ENCODE measurements at regions not wholly inside any gene's neighbourhood (a gene's known extent, or its start where the extent isn't known, plus 50 kb on each side); places are given as distances from the start of the nearest gene placed in this dataset.

DNA sequence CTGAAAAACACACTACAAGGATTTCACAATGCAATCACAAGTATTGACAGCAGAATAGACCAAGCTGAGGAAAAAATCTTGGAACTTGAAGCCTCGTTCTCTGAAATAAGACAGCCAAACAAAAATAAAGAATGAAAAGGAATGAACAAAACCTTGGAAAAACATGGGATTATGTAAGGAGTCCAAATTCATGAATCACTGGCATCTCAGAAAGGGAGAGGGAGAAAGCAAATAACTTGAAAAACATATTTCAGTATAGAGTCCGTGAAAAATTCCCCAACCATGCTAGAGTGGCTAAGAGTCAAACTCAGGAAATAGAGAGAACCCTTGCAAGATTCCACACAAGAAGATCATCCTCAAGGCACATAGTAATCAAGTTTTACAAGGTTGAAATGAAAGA is 178.5 kb upstream of the CTSO start:
- 78% methylated on average over 2 of the region's 2 CpGs for WGBS
- no peak for TF ChIP-seq POLR2AphosphoS5 (IDR thresholded peaks at IDR 0.05)
- no peak for TF ChIP-seq CTCF (IDR thresholded peaks at IDR 0.05)

DNA sequence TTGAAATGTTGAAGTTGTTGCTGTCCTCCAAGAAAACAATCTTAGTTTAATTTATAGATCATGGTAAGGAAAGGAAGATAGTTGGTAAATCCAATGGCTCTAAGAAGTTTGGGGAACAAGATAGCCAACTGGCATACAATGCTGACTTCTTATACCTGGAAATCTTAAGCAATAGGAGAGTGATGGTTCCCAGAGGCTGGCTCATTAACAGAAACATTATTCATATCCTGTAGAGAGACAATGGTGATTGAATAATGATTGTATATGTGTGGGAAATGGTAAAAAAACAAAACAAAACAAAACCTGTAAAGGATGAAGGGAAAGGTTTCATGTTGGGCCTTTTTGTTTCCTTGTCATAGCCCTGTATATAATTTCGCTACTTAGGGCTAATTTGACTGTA is 174.9 kb upstream of the CTSO start:
- TF ChIP-seq POLR2AphosphoS5 (IDR thresholded peaks at IDR 0.05), result no peak
- DNase-seq (ENCODE audit: low spot score in 2 of 2), result no peak

More for the DNA sequence above, 178.5 kb upstream of the CTSO start:
- no peaks in the 10 kb centered on the region for H3K27me3 ChIP-seq
- H3K4me3 ChIP-seq, result no peak overlapping the region
- no peak for DNase-seq (ENCODE audit: low spot score in 2 of 2)
- no peak overlapping the region for H3K27ac ChIP-seq
- no peaks in the 10 kb centered on the region for H3K9me3 ChIP-seq
- no peaks in the 10 kb centered on the region for H3K36me3 ChIP-seq
- no peaks in the 10 kb centered on the region for H3K4me1 ChIP-seq

DNA sequence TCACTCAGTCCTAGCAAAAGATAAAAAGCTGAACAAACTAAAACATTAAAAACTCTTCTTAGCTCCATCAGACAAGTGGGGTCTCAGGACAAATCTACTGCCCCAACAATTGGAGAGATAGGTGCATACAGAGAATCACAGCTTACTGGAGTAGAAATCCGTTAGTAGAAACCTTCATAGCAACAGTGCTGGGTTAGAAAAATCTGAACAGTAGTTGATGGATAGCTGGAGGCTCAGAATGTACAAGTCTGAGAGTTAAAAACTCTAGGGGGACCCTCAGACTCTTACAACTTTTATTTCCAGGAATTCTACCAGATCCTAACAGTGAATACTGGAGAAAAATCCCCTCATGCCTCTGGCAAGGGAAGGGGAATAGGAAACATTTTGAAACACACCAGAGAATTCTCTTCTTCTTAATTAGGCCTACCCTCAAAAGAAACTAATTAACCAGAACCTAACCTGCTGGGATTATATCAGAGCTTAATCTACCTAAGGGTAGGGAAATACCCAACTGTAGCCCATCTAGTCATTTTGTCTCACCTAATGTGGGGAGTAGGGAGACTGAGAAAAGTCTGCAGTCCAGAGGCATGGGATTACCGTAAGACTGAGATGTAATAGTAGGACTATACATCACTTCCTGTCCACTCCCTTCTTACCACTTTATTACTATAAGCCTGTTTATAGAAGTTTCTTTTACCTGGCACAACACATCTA is 165.0 kb upstream of the CTSO start:
- no peak for DNase-seq (ENCODE audit: low spot score in 2 of 2)
- Histone ChIP-seq H3K9me3 (no peaks in the 10 kb centered on the region), H3K27ac (no peak overlapping the region), H3K4me1 (peaks cover under 1% of the 10 kb centered on the region), H3K27me3 (no peaks in the 10 kb centered on the region), H3K4me3 (no peak overlapping the region), H3K36me3 (no peaks in the 10 kb centered on the region)
- TF ChIP-seq POLR2A (IDR thresholded peaks at IDR 0.05) (no peak), EP300 (IDR thresholded peaks at IDR 0.05) (no peak), CTCF (IDR thresholded peaks at IDR 0.05) (no peak), POLR2AphosphoS5 (IDR thresholded peaks at IDR 0.05) (no peak)
- 95% methylated on average over 2 of the region's 2 CpGs for WGBS

More for the DNA sequence above, 174.9 kb upstream of the CTSO start:
- Histone ChIP-seq H3K27me3 (no peaks in the 10 kb centered on the region), H3K36me3 (no peaks in the 10 kb centered on the region), H3K27ac (no peak overlapping the region), H3K4me1 (no peaks in the 10 kb centered on the region), H3K9me3 (no peaks in the 10 kb centered on the region), H3K4me3 (no peak overlapping the region)
- 37% methylated on average over 1 of the region's 1 CpG for WGBS

DNA sequence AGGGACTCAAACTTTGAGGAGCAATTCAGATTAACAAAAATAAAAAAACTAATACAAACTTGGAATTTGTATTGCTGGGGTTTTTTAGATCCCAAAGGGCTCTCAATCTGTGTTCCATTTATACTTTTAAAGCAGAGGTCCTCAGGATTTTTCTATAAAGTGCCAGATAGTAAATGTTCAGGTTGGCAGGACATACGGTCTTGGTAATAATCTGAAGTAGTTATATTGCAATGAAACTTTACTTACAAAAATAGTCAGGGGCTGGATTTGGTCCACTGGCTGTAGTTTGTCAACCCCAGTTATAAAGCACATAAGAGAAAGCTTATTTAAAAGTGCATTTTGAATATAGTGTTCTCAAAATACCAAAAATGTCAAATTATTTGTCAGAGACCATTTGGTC is 164.1 kb upstream of the CTSO start:
- Histone ChIP-seq H3K36me3 (no peaks in the 10 kb centered on the region), H3K9me3 (no peaks in the 10 kb centered on the region)
- WGBS, result 53% methylated on average over 1 of the region's 1 CpG

GRCh38 chr4:156116991-156117390 is 163.3 kb upstream of the CTSO start:
- H3K27me3 ChIP-seq, result no peaks in the 10 kb centered on the region
- no peak overlapping the region for H3K27ac ChIP-seq
- no peaks in the 10 kb centered on the region for H3K36me3 ChIP-seq
- DNase-seq (ENCODE audit: low spot score in 2 of 2), result no peak
- TF ChIP-seq EP300 (IDR thresholded peaks at IDR 0.05) (no peak), POLR2AphosphoS5 (IDR thresholded peaks at IDR 0.05) (no peak), CTCF (IDR thresholded peaks at IDR 0.05) (no peak), POLR2A (IDR thresholded peaks at IDR 0.05) (no peak)
- H3K9me3 ChIP-seq, result no peaks in the 10 kb centered on the region
- H3K4me3 ChIP-seq, result no peak overlapping the region
- H3K4me1 ChIP-seq, result peaks cover 7% of the 10 kb centered on the region

More for the DNA sequence above, 164.1 kb upstream of the CTSO start:
- Histone ChIP-seq H3K27me3 (no peaks in the 10 kb centered on the region), H3K4me1 (peaks cover 7% of the 10 kb centered on the region), H3K4me3 (no peak overlapping the region), H3K27ac (no peak overlapping the region)
- TF ChIP-seq CTCF (IDR thresholded peaks at IDR 0.05), result no peak
- no peak for TF ChIP-seq POLR2A (IDR thresholded peaks at IDR 0.05)
- no peak for TF ChIP-seq POLR2AphosphoS5 (IDR thresholded peaks at IDR 0.05)
- TF ChIP-seq EP300 (IDR thresholded peaks at IDR 0.05), result no peak
- no peak for DNase-seq (ENCODE audit: low spot score in 2 of 2)

All from suprapubic skin (tissue), 4 donors.